HEK293T (cell line): ENCODE measurements at regions not wholly inside any gene's neighbourhood (a gene's known extent, or its start where the extent isn't known, plus 50 kb on each side); places are given as distances from the start of the nearest gene placed in this dataset.

Source experiments
- BHLHE40 ChIP-seq: fragments of 450-650 bp; IDR thresholded peaks from 2 replicates; pipeline ENCODE4 v1.6.1; 2016; ENCODE audit warnings: mild to moderate bottlenecking, moderate library complexity, borderline replicate concordance
- ELF4 ChIP-seq: fragments of 450-650 bp; IDR thresholded peaks from 2 replicates; pipeline ENCODE4 v1.6.1; 2017; ENCODE audit warnings: antibody characterized with exemption
- HDGF ChIP-seq: fragments of 450-650 bp; IDR thresholded peaks from 2 replicates; pipeline ENCODE4 v1.6.1; 2017; ENCODE audit warnings: antibody characterized with exemption, borderline replicate concordance
- SP1 ChIP-seq: fragments of 450-650 bp; IDR thresholded peaks from 2 replicates; pipeline ENCODE4 v1.6.1; 2017
- SUZ12 ChIP-seq: fragments of 450-650 bp; IDR thresholded peaks from 2 replicates; pipeline ENCODE4 v1.6.1; 2016; ENCODE audit warnings: mild to moderate bottlenecking

DNA sequence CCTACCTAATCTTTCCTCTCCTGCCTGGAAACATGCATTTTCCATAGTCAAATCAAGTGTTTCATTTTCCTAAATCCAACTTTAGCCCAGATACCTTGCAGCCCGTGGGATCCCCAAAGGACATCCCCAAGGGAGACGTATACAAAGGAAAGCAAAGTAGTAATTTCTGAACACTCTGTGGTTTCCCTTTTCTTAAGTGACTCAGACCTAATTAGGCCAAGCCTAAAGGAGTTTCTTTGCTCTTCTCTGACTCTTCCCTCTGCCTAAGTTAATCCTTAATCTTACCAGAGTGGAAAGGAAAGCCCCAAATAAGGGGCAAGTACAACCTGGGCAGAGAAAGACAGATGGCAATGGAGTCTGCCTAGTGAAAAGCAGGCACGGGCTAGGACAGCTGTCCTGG lies 250.3 kb downstream of the SPTSSA start:
- TF ChIP-seq ELF4 (no peak), SUZ12 (no peak), BHLHE40 (no peak), SP1 (no peak), HDGF (no peak)
